Endothelial cell (in vitro differentiated cells): ENCODE measurements at regions not wholly inside any gene's neighbourhood (a gene's known extent, or its start where the extent isn't known, plus 50 kb on each side); places are given as distances from the start of the nearest gene placed in this dataset.

Experiments
- DNase-seq: peaks from one replicate; pipeline ENCODE4 v3.0.0; 2021; ENCODE audit warnings: low spot score
- H3K27ac Mint-ChIP-seq: one replicate; pipeline ENCODE4 v1.8.0; 2021; ENCODE audit warnings: mixed read lengths, inconsistent platforms; ENCODE audit not compliant: unreplicated experiment
- H3K27me3 Mint-ChIP-seq: one replicate; pipeline ENCODE4 v1.8.0; 2021; ENCODE audit warnings: mild to moderate bottlenecking, moderate library complexity, mixed read lengths, inconsistent platforms; ENCODE audit not compliant: unreplicated experiment
- H3K36me3 Mint-ChIP-seq: one replicate; pipeline ENCODE4 v1.8.0; 2021; ENCODE audit warnings: mild to moderate bottlenecking, low read depth, mixed read lengths, inconsistent platforms; ENCODE audit not compliant: unreplicated experiment
- H3K4me1 Mint-ChIP-seq: one replicate; pipeline ENCODE4 v1.8.0; 2021; ENCODE audit warnings: mild to moderate bottlenecking, mixed read lengths, inconsistent platforms; ENCODE audit not compliant: unreplicated experiment
- H3K4me3 Mint-ChIP-seq: one replicate; pipeline ENCODE4 v1.8.0; 2021; ENCODE audit warnings: mild to moderate bottlenecking, mixed read lengths, inconsistent platforms; ENCODE audit not compliant: unreplicated experiment
- H3K9me3 Mint-ChIP-seq: one replicate; pipeline ENCODE4 v1.8.0; 2021; ENCODE audit warnings: mixed read lengths, inconsistent platforms; ENCODE audit not compliant: unreplicated experiment
- CTCF ChIP-seq: fragments of 200-600 bp; sonication (generic); IDR thresholded peaks from one replicate; pipeline ENCODE4 v1.5.0; 2021; ENCODE audit warnings: antibody characterized with exemption; ENCODE audit not compliant: unreplicated experiment

GRCh38 chr21:25220954-25221353 is 386.3 kb downstream of the MRPL39 start:
- Mint-ChIP-seq H3K36me3 (no peaks in the 10 kb centered on the region), H3K27ac (no peak overlapping the region), H3K4me3 (no peak overlapping the region), H3K27me3 (no peaks in the 10 kb centered on the region), H3K4me1 (no peaks in the 10 kb centered on the region), H3K9me3 (no peaks in the 10 kb centered on the region)
- DNase-seq: no peak
- no peak for TF ChIP-seq CTCF

GRCh38 chr21:25220169-25220568 is 387.1 kb downstream of the MRPL39 start:
- H3K9me3 Mint-ChIP-seq: no peaks in the 10 kb centered on the region

GRCh38 chr21:25215698-25216384 is 391.4 kb downstream of the MRPL39 start:
- H3K4me1 Mint-ChIP-seq: no peaks in the 10 kb centered on the region
- no peaks in the 10 kb centered on the region for H3K27me3 Mint-ChIP-seq
- no peaks in the 10 kb centered on the region for H3K9me3 Mint-ChIP-seq
- H3K36me3 Mint-ChIP-seq: no peaks in the 10 kb centered on the region
- no peak overlapping the region for H3K4me3 Mint-ChIP-seq
- TF ChIP-seq CTCF: no peak
- no peak overlapping the region for H3K27ac Mint-ChIP-seq
- DNase-seq: no peak

More at GRCh38 chr21:25220169-25220568, 387.1 kb downstream of the MRPL39 start:
- Mint-ChIP-seq H3K4me1 (no peaks in the 10 kb centered on the region), H3K36me3 (no peaks in the 10 kb centered on the region), H3K27ac (no peak overlapping the region), H3K27me3 (no peaks in the 10 kb centered on the region), H3K4me3 (no peak overlapping the region)
- DNase-seq: no peak
- TF ChIP-seq CTCF: no peak

- DNase-seq: no peak
- H3K4me3 Mint-ChIP-seq: no peak overlapping the region
- no peaks in the 10 kb centered on the region for H3K27me3 Mint-ChIP-seq
- H3K27ac Mint-ChIP-seq: no peak overlapping the region
- no peaks in the 10 kb centered on the region for H3K36me3 Mint-ChIP-seq
- no peak for TF ChIP-seq CTCF
- H3K4me1 Mint-ChIP-seq: no peaks in the 10 kb centered on the region
- H3K9me3 Mint-ChIP-seq: no peaks in the 10 kb centered on the region
Measured at GRCh38 chr21:25214676-25215075, 392.6 kb downstream of the MRPL39 start.

- no peaks in the 10 kb centered on the region for H3K36me3 Mint-ChIP-seq
- no peak overlapping the region for H3K27ac Mint-ChIP-seq
- H3K27me3 Mint-ChIP-seq: no peaks in the 10 kb centered on the region
- H3K4me3 Mint-ChIP-seq: no peak overlapping the region
- no peak for DNase-seq
- H3K9me3 Mint-ChIP-seq: peaks cover 4% of the 10 kb centered on the region
- TF ChIP-seq CTCF: no peak
- H3K4me1 Mint-ChIP-seq: no peaks in the 10 kb centered on the region
Measured at GRCh38 chr21:25199944-25200343, 407.3 kb downstream of the MRPL39 start.
